ENCODE measurements at regions not wholly inside any gene's neighbourhood (a gene's known extent, or its start where the extent isn't known, plus 50 kb on each side); places are given as distances from the start of the nearest gene placed in this dataset.
"Not testable (repeated sequence)": the region's sequence is repeated elsewhere in the genome, so short reads cannot be mapped to it uniquely, and the experiment has no call there.

DNA sequence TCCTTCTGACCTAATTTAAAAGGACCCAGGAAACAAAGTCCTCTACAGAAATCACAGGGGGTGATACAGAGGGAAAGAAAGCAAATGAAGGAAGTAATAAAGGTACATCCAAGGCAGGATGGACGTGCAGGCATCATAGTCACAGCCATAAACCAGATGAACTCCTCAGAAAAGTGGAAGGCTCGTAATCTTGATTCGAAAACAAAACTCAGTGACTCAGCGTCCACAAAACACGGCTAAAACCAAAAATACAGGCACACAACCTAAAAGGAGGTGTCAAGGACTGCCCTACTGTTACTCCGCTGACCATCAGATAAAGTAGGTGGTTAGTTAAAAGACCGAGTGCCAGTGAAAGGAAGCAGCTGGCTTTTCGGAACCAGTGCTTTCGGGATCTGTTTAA lies 81.5 kb downstream of the TRIM69 start:
- not testable (repeated sequence) for DNase-seq (ENCODE audit: low read depth in 3 of 3)

DNA sequence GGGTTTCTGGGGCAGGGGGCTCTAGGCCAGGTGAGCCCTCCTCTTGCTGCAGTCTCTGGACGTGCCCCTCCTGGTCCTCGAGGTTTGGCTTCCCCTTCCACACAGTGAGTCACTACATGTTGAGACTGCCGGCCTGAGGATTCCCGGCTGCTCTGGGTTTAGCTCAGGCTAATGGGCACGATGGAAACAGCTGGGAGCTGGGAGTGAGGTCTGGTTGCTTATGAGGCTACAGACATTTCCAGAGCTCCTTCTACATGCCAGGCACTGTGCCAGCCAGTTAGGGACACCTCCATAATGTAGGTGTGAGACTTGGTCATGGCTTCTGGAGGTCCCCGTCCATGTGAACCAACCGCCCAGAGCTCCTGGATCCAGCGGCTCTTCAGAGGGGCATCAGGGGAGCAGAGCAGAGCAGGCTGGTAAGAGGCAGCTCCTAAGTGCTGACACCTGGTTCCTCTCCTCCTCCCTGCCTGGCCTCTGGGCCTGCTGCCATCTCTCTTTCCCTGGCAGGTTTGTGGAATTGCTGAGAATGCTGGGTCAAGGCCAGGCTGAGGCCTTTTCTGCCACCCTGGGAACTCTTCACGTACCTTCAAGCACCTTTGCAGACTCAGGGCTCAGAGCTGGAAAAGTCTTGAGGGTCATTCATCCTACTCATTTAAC lies 83.1 kb downstream of the TRIM69 start:
- DNase-seq (ENCODE audit: low read depth in 3 of 3), result not testable (repeated sequence)

DNA sequence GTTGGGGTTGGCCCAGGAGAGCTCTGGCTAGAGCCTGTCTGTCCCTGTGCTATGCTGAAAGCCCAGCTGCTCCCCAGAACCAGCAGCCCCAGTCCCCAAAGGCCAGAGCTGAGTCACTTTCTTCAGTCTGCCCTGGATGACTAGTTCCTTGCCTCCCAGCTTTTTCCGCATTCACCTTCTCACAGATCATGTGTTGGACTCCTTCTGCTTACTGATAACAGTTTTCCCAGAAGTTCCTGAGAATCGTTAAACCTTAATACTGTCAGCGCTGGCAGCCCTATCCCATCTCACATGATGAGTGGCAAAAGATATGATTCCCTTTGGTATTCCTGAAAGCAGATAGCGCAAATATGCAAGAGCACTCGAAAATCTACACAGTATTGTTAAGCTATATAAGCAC lies 84.2 kb downstream of the TRIM69 start:
- not testable (repeated sequence) for DNase-seq (ENCODE audit: low read depth in 3 of 3)

DNA sequence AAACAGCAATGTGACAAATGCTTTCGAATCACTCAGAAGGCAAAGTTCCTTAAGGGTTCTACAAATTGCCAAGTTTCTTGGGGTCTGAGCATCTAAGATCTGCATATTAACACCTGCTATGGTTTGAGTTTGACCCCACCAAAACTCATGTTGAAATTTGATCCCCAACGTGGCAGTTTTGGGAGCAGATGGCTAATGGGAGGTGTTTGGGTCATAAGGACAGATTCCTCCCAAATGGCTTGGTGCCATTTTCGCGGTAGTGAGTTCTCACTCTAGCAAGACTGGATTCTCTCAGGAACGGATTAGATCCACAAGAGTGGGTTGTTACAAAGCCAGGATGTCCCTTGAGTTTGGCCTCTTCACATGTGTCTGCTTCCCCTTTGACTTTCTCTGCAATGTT lies 84.6 kb downstream of the TRIM69 start:
- DNase-seq (ENCODE audit: low read depth in 3 of 3), result not testable (repeated sequence)

DNA sequence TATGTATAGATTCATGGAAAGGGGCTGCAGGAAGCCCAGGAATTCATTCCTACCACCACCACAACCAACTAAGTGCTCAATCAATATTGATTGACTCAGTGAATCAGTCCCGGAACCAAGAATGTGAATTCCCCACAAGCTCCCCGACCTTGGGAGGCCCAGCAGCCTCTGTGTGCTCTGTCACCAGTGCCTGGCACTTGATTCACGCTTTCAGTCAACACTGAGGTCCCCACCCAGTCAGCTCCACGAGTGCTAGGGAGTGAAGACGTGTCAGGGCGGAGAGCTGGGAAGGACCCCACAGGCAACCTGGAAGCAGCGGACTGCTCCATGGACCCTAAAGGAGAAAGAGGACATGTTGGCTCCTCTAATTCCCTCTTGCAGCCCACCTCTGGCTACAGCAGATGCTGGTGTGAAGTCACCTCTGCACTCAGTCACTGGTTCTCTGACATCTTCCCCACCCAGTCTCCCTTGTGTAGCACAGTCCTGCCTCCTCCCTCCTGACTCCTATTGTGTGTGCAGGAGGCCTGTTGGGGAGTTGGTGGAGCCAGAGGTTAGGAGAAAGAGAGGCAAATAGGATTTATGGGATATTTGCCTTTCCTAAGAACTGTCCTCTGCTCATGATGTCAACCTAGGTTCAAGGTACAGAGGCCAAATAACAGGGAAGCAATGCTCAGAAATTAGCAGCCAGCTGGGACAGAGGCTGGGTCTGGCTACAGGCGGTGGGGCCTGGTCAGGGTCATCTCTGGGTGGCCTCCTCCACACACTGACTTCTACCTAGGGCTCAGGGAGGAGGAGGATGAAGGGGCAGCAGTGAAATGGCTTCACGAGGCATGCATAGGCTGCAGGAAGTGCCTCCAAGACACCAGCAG lies 88.2 kb downstream of the TRIM69 start:
- DNase-seq (ENCODE audit: low read depth in 3 of 3), result not testable (repeated sequence)

DNA sequence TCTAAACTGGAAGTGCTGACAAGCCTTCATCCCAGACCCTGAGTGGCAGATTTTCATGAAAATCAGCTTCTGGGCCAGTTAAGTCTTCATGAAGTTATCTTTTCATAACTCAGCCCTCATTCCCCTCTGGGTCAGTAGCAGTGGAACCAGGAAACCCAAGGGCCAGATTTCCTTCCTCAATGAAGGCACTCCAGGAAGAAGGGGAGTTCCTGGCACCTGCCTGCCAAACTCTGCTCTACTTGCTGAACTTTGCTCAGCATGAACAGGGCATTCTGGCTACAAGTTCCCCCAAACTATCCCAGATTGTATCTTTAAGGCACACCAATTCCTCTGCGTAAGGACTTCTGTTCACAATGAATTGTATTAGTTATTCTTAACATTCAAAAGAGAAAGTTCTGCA lies 90.3 kb downstream of the TRIM69 start:
- not testable (repeated sequence) for DNase-seq (ENCODE audit: low read depth in 3 of 3)

DNA sequence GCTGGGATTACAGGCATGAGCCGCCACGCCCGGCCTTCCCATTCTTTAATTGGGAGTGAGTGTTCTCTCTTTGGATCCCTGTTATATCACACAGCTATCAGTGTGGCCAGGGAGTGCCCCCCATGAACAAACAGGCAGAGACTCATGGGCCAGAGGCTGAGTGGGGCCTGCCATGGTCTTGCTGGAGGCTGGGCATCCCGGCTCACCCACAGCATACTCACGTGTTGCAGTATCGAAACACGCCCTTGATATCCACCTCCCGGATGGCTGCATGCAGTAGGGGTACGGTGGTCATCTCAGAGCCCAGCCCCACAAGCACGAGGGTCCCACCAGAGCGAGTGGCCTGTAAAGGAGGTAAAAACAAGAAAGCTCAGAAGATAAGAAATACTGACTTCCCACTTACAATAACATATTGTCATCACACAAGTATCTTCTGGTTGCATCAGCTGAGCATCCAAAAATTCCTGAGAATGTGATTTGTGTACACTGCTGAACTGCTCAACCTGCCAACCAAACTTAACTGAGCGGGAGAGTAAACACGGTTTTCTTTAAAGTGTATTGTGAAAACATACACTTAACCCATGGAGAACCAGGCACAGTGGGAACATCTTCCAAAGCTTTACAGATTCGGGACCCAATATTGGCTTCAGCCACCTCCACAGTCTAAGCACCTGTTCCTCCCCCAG lies 92.0 kb downstream of the TRIM69 start:
- DNase-seq (ENCODE audit: low read depth in 3 of 3), result not testable (repeated sequence)

DNA sequence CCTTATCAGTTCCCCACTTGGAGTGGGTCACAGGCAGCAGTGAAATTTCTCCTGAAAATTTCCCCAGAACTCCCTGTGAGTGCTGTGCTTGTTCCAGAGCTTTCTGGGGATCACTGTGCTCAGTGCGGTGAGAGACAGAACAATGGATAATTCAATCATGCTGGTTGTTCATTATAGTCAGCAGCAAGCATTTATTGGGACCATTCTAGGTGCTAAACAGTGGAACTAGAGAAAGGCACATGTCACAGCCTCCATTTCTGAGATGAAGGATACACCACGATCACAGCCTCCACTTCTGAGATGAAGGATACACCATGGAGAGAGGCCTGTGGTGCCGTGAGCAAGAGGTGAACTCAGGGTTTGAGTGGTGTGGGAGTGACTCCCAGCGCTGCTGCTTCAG lies 92.8 kb downstream of the TRIM69 start:
- DNase-seq (ENCODE audit: low read depth in 3 of 3), result not testable (repeated sequence)

DNA sequence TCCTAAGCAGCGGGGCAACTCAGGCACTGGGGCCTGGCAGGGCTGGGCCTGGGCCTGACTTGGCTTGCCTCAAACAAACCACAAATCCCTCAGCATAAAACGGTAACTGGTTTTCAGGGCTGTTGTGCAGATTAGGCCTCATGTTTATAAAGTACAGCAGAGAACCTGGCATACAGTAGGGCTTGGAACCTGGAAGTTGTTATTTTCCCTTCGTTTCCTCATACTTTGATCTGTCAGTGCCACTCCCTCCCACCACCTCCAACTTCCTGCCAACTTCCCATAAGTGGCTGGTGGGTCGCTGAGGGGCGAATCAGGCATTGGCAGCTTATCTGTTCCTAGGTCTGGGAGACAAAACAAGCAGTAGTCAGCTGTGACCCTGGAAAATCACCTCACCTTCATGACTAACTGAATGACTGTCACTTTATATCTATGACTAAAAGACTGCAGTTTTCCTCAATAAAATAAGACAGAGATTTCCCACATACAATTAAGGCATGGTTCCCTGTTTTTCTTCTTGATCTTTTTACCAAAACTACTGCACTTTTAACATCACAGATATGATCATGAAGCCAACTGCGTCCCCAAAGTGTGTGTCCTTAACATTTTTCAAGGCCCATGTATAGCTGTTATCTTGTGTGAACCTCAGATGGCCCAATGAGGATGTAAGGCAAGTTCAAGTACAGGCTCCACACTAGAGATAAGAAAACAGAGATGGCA lies 94.5 kb downstream of the TRIM69 start:
- DNase-seq (ENCODE audit: low read depth in 3 of 3), result not testable (repeated sequence)

DNA sequence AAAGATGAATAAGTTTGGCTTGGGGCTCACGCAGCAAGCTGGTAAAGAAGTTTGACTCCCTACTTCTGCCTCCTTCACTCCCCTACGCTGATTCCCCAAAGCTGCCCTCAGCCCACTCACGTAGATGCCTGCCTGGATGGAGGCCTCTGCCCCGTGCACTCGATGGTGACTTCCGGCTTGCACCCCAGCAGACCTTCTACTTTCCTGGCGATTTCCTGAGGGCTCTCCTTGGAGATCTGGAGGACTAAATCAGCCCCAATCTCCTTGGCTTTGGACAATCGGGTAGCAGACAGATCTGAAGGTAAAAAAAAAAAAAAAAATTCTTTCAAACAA lies 95.0 kb downstream of the TRIM69 start:
- not testable (repeated sequence) for DNase-seq (ENCODE audit: low read depth in 3 of 3)

DNA sequence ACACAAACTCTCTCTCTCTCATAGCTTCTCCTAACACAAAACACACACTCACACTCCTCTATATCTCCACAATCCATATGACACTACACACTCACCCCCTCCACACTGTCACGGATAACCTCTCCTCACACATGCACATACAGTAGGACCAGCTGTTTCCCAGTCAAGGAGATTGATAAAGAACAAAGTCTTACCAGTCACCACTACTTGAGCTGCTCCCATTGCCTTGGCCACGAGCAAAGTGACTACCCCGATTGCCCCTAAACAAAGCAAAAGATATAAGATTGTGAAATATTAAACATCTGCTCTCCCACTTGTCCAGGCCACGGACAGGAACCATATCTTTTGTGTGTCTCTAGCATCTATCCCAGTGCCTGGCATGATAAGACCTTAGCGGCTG lies 95.8 kb downstream of the TRIM69 start:
- DNase-seq (ENCODE audit: low read depth in 3 of 3), result not testable (repeated sequence)

DNA sequence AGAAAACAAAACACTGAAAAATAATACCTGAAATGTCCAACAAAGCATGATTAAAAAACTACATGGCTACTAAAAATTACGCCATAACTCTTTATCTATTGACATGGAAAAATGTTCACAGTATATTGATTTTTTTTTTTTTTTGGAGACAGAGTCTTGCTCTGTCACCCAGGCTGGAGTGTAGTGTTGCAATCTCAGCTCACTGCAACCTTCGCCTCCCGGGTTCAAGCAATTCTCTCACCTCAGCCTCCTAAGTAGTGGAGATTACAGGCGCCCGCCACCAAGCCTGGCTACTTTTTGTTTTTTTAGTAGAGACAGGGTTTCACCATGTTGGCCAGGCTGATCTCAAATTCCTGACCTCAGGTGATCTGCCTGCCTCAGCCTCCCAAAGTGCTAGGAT lies 96.8 kb downstream of the TRIM69 start:
- DNase-seq (ENCODE audit: low read depth in 3 of 3), result not testable (repeated sequence)

DNA sequence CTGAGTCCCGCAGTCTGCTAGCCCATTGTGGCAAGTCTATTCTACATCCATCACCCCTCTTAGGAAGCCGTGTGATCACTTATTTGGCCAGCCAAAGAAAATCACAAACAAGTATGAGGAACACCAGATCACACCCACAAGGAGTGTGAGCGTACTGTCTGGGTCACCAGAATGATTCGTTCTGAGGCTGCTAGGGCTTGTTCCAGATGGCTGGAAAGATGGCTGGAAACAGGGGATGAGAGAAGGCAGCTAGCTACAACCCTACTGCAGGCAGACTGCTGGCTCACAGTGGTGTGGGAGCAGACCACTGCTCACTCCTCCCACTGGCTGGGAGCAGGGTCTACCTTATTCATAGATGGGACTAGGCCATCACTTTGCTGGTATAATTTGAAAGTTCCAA lies 97.4 kb downstream of the TRIM69 start:
- DNase-seq (ENCODE audit: low read depth in 3 of 3), result not testable (repeated sequence)

DNA sequence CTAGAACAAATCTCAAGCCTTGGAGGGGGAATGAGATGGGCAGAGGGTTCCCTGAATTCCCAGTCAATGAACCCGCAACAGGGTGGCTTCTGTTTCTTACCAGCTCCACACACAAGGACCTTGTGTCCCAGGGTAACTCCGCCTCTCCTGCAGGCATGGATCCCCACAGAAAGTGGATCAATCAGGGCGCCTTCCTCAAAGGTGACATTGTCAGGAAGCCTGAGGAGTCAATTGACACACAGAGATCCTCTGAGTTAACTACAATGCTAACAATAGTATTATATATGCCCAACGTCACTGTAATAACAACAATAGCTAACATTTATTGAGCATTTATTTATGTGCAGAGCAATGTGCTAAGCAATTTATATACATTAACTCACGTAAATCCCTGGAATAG lies 98.8 kb downstream of the TRIM69 start:
- not testable (repeated sequence) for DNase-seq (ENCODE audit: low read depth in 3 of 3)

DNA sequence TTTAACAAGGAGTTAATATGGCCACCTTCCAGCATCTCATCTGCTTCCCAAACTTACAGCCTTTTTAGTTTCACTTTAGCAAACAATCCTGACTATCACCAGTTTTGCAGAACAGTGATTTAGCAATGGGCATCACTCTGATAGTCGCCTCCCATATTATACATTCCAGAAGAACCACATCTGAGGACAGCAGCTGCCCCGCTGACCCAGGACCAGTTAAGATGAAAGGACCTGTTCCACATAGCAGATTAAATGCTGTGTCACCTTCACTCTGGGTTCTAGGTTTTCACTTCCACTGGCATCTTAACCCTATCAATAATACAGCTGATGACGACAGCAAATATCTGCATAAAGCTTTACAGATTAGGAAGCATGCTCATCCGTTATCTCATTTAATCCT lies 99.8 kb downstream of the TRIM69 start:
- DNase-seq (ENCODE audit: low read depth in 3 of 3), result no peak

DNA sequence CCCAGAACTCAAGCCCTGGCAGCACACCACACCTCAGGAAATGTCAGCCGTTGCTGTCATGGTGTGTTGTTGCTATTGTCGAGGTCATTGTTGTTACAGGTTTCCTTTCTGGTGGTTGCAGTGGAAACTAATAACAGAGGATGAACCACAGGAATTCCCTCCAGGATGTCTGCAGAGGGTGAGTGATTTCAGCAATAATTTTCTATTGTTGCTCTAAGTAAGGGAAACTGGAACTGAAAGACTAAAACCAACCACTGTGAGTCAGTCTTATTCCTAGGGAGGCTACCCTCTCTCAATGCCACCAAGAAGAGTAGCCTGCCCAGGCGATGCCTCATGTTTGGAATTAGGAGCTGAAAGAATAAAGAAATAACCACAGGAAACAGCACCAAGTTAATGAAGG lies 102.6 kb downstream of the TRIM69 start:
- DNase-seq (ENCODE audit: low read depth in 3 of 3), result not testable (repeated sequence)

DNA sequence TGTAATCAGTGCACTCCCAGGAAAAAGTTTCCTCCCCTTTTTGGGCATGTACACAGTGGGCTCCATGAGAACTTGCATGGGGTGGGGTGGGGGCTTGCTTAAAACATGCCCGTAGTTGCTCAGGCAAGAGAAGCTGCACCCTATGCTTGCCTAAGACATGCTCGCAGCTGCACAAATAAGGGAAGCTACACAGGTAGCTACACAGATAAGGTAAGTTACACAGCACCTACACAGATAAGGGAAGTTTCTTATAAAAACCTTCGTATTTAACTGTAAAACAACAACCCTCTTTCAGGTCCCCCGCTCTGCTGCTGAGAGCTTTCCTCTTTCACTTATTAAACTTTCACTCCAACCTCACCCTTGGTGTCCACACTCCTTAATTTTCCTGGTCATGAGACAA lies 105.4 kb downstream of the TRIM69 start:
- DNase-seq (ENCODE audit: low read depth in 3 of 3), result not testable (repeated sequence)

DNA sequence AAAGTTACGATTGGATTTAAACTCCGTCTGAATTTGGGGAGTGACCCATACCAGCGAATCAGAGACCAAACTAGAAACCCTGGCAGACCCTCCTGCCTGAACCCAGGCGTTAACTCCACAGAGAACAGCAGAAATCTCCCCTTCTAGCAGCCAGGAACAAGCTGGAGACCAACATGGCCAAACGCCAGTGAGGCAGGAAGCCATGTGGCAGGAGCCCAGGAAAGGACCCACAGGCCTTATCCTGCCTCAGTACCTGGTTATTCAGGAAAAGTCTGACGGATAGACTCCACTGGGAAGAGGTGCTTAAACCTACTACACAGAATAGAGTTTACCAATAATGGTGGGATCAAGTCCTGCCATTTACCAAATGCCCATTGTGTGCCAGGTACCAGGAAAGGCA lies 106.6 kb downstream of the TRIM69 start:
- DNase-seq (ENCODE audit: low read depth in 3 of 3), result not testable (repeated sequence)

DNA sequence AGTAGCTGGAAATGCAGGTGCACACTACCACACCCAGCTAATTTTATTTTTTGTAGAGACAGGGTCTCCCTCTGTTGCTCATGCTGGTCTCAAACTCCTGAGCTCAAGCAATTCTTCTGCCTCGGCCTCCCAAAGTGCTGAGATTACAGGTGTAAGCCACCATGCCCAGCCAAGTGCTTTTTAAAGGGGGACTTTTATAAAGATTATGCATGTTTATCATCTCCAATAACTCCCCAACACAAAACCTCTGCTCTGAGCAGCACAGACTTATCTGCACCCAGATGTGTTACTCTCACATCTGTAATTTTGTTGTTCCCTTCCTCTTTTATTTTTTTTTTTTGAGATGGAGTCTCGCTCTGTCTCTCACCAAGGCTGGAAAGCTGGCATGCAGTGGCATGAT lies 108.6 kb downstream of the TRIM69 start:
- not testable (repeated sequence) for DNase-seq (ENCODE audit: low read depth in 3 of 3)

DNA sequence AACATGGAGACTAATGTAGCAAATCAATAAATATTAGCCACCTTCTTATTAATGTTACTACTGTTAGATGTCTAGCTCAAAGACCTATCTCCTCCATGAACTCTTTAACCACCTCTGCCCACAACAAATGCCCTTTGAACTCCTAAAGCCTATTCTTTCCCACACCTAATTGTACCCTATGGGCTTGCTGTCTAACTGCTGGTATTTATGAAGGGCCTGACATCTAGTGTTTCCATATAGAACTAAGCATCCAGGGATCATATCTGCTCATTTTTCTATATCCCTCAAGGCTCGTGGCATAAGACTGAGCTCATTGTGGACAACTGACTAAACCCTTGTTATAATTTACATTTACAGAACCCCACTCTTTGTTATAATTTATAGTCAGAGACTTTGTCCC lies 109.8 kb downstream of the TRIM69 start:
- not testable (repeated sequence) for DNase-seq (ENCODE audit: low read depth in 3 of 3)

DNA sequence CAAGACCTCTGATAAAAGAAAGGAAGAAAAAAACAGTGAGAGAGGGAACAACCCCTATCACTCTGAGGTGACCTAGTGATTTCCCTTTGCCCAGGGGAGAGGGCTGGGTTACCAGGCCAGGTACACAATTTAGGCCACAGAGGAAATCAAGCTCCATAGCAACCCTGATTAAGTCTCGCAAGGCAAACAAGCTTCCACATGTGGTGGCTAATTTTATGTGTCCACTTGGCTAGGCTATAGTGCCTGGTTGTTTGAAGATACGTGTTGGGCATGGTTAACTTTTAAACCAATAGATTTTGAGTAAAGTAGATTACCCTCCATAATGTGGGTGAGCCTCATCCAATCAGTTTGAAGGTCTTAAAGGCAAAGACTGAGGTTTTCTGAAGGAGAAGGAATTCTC lies 108.9 kb upstream of the TERB2 start:
- not testable (repeated sequence) for DNase-seq (ENCODE audit: low read depth in 3 of 3)

DNA sequence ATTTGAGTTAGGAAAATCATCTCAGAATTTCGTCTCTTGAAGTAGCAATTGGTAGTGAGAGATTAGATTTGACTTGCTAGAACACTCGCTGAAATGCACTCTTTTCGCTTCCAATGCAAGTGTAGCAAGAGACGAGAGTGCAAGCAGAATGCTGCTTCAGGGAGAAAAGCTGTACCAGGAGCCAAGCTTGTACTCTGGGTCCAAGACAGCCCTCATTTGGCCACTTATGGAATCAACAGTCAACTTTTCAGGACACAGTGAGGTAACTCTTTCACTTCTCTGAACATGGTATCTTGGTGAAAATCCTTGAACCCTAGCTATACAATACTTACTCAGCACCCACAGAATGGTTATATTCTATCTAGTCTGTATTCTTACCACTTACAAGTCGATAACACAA lies 107.6 kb upstream of the TERB2 start:
- DNase-seq (ENCODE audit: low read depth in 3 of 3), result not testable (repeated sequence)

Measured in stimulated activated CD4-positive, alpha-beta T cell treated with anti-CD3 and anti-CD28 coated beads, TNF-alpha, amount 100 ng/mL, for 48 hours (primary cell).